ENCODE measurements at regions not wholly inside any gene's neighbourhood (a gene's known extent, or its start where the extent isn't known, plus 50 kb on each side); places are given as distances from the start of the nearest gene placed in this dataset.

GRCh38 chr3:3499987-3500386 is 299.2 kb upstream of the LRRN1 start:
- H3K18ac ChIP-seq (ENCODE audit: low read length) = no peak overlapping the region
- WGBS (ENCODE audit: extremely low coverage, insufficient coverage, low lambda C conversion rate) = no CpG with 5 or more reads among the region's 6 CpGs
- no peak overlapping the region for H4K8ac ChIP-seq (ENCODE audit: low read depth, low read length)
- H3K79me1 ChIP-seq (ENCODE audit: low read length) = no peaks in the 10 kb centered on the region
- no peak overlapping the region for H2BK120ac ChIP-seq (ENCODE audit: low read depth, low read length)
- H3K79me2 ChIP-seq (ENCODE audit: control insufficient read depth, insufficient read depth, low read length) = no peaks in the 10 kb centered on the region
- no peak overlapping the region for H2AK5ac ChIP-seq (ENCODE audit: low read length)
- no peak for DNase-seq
- no peak overlapping the region for H3K9ac ChIP-seq (ENCODE audit: low read length)
- no peak overlapping the region for H3K4me3 ChIP-seq (ENCODE audit: low read length)
- no peaks in the 10 kb centered on the region for H3K4me1 ChIP-seq (ENCODE audit: control insufficient read depth, low read depth, low read length)
- no peak overlapping the region for H4K5ac ChIP-seq (ENCODE audit: low read length)
- no peaks in the 10 kb centered on the region for H3K27me3 ChIP-seq (ENCODE audit: insufficient read depth, low read length, poor library complexity)
- no peak overlapping the region for H2BK15ac ChIP-seq (replicated peaks; ENCODE audit: low read depth)
- H3K23ac ChIP-seq (ENCODE audit: low read length) = no peak overlapping the region
- no peaks in the 10 kb centered on the region for H3K36me3 ChIP-seq (ENCODE audit: control insufficient read depth, insufficient read depth, low read length)
- H3K56ac ChIP-seq (ENCODE audit: low read length) = no peak overlapping the region
- no peak overlapping the region for H2BK5ac ChIP-seq (ENCODE audit: low read length)
- H3K4me2 ChIP-seq (ENCODE audit: low read length) = no peak overlapping the region
- no peak overlapping the region for H3K27ac ChIP-seq (ENCODE audit: low read depth, low read length)
- H3K4ac ChIP-seq (ENCODE audit: low read depth, low read length) = no peak overlapping the region

DNA sequence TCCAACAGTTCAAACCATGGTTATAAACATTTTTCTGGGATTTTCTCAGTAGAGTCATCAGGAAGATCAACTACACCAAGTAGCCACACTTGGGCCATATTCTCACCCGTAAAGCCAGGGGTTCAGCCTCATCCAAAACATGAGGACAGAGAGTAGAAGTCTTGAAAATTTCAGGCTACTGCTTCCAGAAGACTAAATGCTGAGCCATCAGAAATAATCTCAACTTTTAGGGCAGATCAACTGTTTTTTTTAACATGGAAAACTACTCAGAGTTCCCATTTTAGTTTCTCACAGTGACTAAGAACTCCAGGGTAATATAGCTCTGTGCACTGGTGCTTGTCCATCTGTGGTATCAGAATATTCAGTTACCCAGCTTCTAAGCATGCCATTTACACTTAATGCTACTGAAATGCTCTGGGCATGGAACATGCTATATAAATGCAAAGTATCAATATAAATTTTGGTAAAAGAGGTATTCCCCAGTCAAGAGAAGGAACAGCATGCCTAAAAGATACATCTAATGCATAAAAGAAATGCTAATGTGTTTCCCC is 300.1 kb upstream of the LRRN1 start:
- Histone ChIP-seq H3K27ac (ENCODE audit: low read depth, low read length) (no peak overlapping the region), H4K8ac (ENCODE audit: low read depth, low read length) (no peak overlapping the region), H4K5ac (ENCODE audit: low read length) (no peak overlapping the region), H2BK5ac (ENCODE audit: low read length) (no peak overlapping the region), H3K9ac (ENCODE audit: low read length) (no peak overlapping the region), H3K27me3 (ENCODE audit: insufficient read depth, low read length, poor library complexity) (no peaks in the 10 kb centered on the region), H3K4me3 (ENCODE audit: low read length) (no peak overlapping the region), H3K18ac (ENCODE audit: low read length) (no peak overlapping the region), H2BK120ac (ENCODE audit: low read depth, low read length) (no peak overlapping the region), H3K56ac (ENCODE audit: low read length) (no peak overlapping the region), H2AK5ac (ENCODE audit: low read length) (no peak overlapping the region), H3K79me2 (ENCODE audit: control insufficient read depth, insufficient read depth, low read length) (no peaks in the 10 kb centered on the region), H2BK15ac (replicated peaks; ENCODE audit: low read depth) (no peak overlapping the region), H3K23ac (ENCODE audit: low read length) (no peak overlapping the region), H3K4ac (ENCODE audit: low read depth, low read length) (no peak overlapping the region), H3K79me1 (ENCODE audit: low read length) (no peaks in the 10 kb centered on the region), H3K4me2 (ENCODE audit: low read length) (no peak overlapping the region), H3K36me3 (ENCODE audit: control insufficient read depth, insufficient read depth, low read length) (no peaks in the 10 kb centered on the region), H3K4me1 (ENCODE audit: control insufficient read depth, low read depth, low read length) (no peaks in the 10 kb centered on the region)
- no peak for DNase-seq
- WGBS (ENCODE audit: extremely low coverage, insufficient coverage, low lambda C conversion rate) = no CpG with 5 or more reads among the region's 1 CpG

DNA sequence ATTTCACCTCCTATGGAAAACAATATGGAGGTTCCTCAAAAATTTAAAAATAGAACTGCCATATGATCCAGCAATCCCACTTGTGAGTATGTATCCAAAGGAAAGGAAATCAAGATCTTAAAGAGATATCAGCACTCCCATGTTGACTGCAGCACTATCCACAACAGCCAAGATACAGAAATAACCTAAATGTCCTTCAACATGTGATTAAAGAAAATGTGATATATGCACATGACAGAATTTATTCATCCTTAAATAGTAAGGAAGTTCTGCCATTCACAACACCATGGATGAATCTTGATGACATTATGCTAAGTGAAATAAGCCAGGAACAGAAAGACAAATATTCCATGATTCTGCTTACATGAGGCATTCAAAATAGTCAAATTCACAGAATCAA is 303.6 kb upstream of the LRRN1 start:
- no peak overlapping the region for H4K5ac ChIP-seq (ENCODE audit: low read length)
- H3K27me3 ChIP-seq (ENCODE audit: insufficient read depth, low read length, poor library complexity) = no peaks in the 10 kb centered on the region
- no peaks in the 10 kb centered on the region for H3K79me2 ChIP-seq (ENCODE audit: control insufficient read depth, insufficient read depth, low read length)
- no peak overlapping the region for H3K27ac ChIP-seq (ENCODE audit: low read depth, low read length)
- H3K4me3 ChIP-seq (ENCODE audit: low read length) = no peak overlapping the region
- no peak for DNase-seq
- no peak overlapping the region for H3K9ac ChIP-seq (ENCODE audit: low read length)
- H4K8ac ChIP-seq (ENCODE audit: low read depth, low read length) = no peak overlapping the region
- H2BK5ac ChIP-seq (ENCODE audit: low read length) = no peak overlapping the region
- H3K4me1 ChIP-seq (ENCODE audit: control insufficient read depth, low read depth, low read length) = no peaks in the 10 kb centered on the region
- H3K18ac ChIP-seq (ENCODE audit: low read length) = no peak overlapping the region
- H3K4me2 ChIP-seq (ENCODE audit: low read length) = no peak overlapping the region
- no peak overlapping the region for H3K4ac ChIP-seq (ENCODE audit: low read depth, low read length)
- no peak overlapping the region for H3K56ac ChIP-seq (ENCODE audit: low read length)
- H3K79me1 ChIP-seq (ENCODE audit: low read length) = no peaks in the 10 kb centered on the region
- no peak overlapping the region for H3K23ac ChIP-seq (ENCODE audit: low read length)
- no peaks in the 10 kb centered on the region for H3K36me3 ChIP-seq (ENCODE audit: control insufficient read depth, insufficient read depth, low read length)
- no peak overlapping the region for H2AK5ac ChIP-seq (ENCODE audit: low read length)
- H2BK15ac ChIP-seq (replicated peaks; ENCODE audit: low read depth) = no peak overlapping the region
- no peak overlapping the region for H2BK120ac ChIP-seq (ENCODE audit: low read depth, low read length)

GRCh38 chr3:3476669-3477068 is 297.2 kb upstream of the CRBN start:
- Histone ChIP-seq H3K4me1 (ENCODE audit: control insufficient read depth, low read depth, low read length) (no peaks in the 10 kb centered on the region), H3K27me3 (ENCODE audit: insufficient read depth, low read length, poor library complexity) (no peaks in the 10 kb centered on the region), H3K79me1 (ENCODE audit: low read length) (no peaks in the 10 kb centered on the region), H2AK5ac (ENCODE audit: low read length) (no peak overlapping the region), H3K4me3 (ENCODE audit: low read length) (no peak overlapping the region), H2BK120ac (ENCODE audit: low read depth, low read length) (no peak overlapping the region), H3K79me2 (ENCODE audit: control insufficient read depth, insufficient read depth, low read length) (no peaks in the 10 kb centered on the region), H3K4me2 (ENCODE audit: low read length) (no peak overlapping the region), H3K56ac (ENCODE audit: low read length) (no peak overlapping the region), H3K23ac (ENCODE audit: low read length) (no peak overlapping the region), H2BK15ac (replicated peaks; ENCODE audit: low read depth) (no peak overlapping the region), H4K8ac (ENCODE audit: low read depth, low read length) (no peak overlapping the region), H4K5ac (ENCODE audit: low read length) (no peak overlapping the region), H3K18ac (ENCODE audit: low read length) (no peak overlapping the region), H3K9ac (ENCODE audit: low read length) (no peak overlapping the region), H3K27ac (ENCODE audit: low read depth, low read length) (no peak overlapping the region), H3K4ac (ENCODE audit: low read depth, low read length) (no peak overlapping the region), H3K36me3 (ENCODE audit: control insufficient read depth, insufficient read depth, low read length) (no peaks in the 10 kb centered on the region), H2BK5ac (ENCODE audit: low read length) (no peak overlapping the region)
- no peak for DNase-seq
- no CpG with 5 or more reads among the region's 2 CpGs for WGBS (ENCODE audit: extremely low coverage, insufficient coverage, low lambda C conversion rate)

DNA sequence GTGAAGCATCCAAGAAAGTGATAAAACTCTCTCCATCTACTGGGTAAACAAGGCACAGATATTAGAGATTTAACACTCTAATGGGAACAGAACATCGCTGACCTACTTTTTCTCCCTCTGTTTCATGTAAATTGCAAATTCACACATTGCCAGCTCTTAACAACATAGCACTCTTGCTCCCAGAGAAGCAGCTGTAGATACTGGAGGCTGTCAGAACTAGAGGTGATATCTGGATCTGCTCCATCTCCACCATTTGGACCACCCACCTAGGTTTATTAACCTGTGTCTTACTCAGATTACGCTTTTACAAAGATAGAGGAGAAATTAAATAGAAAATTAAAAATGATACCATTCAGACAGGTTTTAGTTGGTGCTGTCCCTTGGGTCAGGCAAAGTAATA is 289.1 kb upstream of the CRBN start:
- Histone ChIP-seq H3K56ac (ENCODE audit: low read length) (no peak overlapping the region), H3K36me3 (ENCODE audit: control insufficient read depth, insufficient read depth, low read length) (no peaks in the 10 kb centered on the region), H3K4me2 (ENCODE audit: low read length) (no peak overlapping the region), H4K5ac (ENCODE audit: low read length) (no peak overlapping the region), H2AK5ac (ENCODE audit: low read length) (no peak overlapping the region), H3K4me3 (ENCODE audit: low read length) (no peak overlapping the region), H3K27me3 (ENCODE audit: insufficient read depth, low read length, poor library complexity) (no peaks in the 10 kb centered on the region), H3K27ac (ENCODE audit: low read depth, low read length) (no peak overlapping the region), H2BK5ac (ENCODE audit: low read length) (no peak overlapping the region), H3K18ac (ENCODE audit: low read length) (no peak overlapping the region), H2BK120ac (ENCODE audit: low read depth, low read length) (no peak overlapping the region), H2BK15ac (replicated peaks; ENCODE audit: low read depth) (no peak overlapping the region), H3K4me1 (ENCODE audit: control insufficient read depth, low read depth, low read length) (peaks cover 5% of the 10 kb centered on the region), H3K9ac (ENCODE audit: low read length) (no peak overlapping the region), H4K8ac (ENCODE audit: low read depth, low read length) (no peak overlapping the region), H3K23ac (ENCODE audit: low read length) (no peak overlapping the region), H3K79me1 (ENCODE audit: low read length) (no peaks in the 10 kb centered on the region), H3K4ac (ENCODE audit: low read depth, low read length) (no peak overlapping the region), H3K79me2 (ENCODE audit: control insufficient read depth, insufficient read depth, low read length) (no peaks in the 10 kb centered on the region)
- peak; percentile 89 for DNase-seq
- no CpG with 5 or more reads among the region's 2 CpGs for WGBS (ENCODE audit: extremely low coverage, insufficient coverage, low lambda C conversion rate)

GRCh38 chr3:3464131-3464530 is 284.6 kb upstream of the CRBN start:
- Histone ChIP-seq H3K56ac (ENCODE audit: low read length) (no peak overlapping the region), H3K18ac (ENCODE audit: low read length) (no peak overlapping the region), H2AK5ac (ENCODE audit: low read length) (no peak overlapping the region), H3K9ac (ENCODE audit: low read length) (no peak overlapping the region), H3K23ac (ENCODE audit: low read length) (no peak overlapping the region), H3K4me2 (ENCODE audit: low read length) (no peak overlapping the region), H4K5ac (ENCODE audit: low read length) (no peak overlapping the region), H4K8ac (ENCODE audit: low read depth, low read length) (no peak overlapping the region), H3K36me3 (ENCODE audit: control insufficient read depth, insufficient read depth, low read length) (no peaks in the 10 kb centered on the region), H3K4me1 (ENCODE audit: control insufficient read depth, low read depth, low read length) (peaks cover 5% of the 10 kb centered on the region), H2BK5ac (ENCODE audit: low read length) (no peak overlapping the region), H3K4me3 (ENCODE audit: low read length) (no peak overlapping the region), H3K79me2 (ENCODE audit: control insufficient read depth, insufficient read depth, low read length) (no peaks in the 10 kb centered on the region), H2BK120ac (ENCODE audit: low read depth, low read length) (no peak overlapping the region), H3K27me3 (ENCODE audit: insufficient read depth, low read length, poor library complexity) (no peaks in the 10 kb centered on the region), H2BK15ac (replicated peaks; ENCODE audit: low read depth) (no peak overlapping the region), H3K27ac (ENCODE audit: low read depth, low read length) (no peak overlapping the region), H3K79me1 (ENCODE audit: low read length) (no peaks in the 10 kb centered on the region), H3K4ac (ENCODE audit: low read depth, low read length) (no peak overlapping the region)
- no CpG with 5 or more reads among the region's 3 CpGs for WGBS (ENCODE audit: extremely low coverage, insufficient coverage, low lambda C conversion rate)
- DNase-seq = peak; percentile 95

All from mesendoderm (in vitro differentiated cells).